ENCODE measurements at regions not wholly inside any gene's neighbourhood (a gene's known extent, or its start where the extent isn't known, plus 50 kb on each side); places are given as distances from the start of the nearest gene placed in this dataset.

DNA sequence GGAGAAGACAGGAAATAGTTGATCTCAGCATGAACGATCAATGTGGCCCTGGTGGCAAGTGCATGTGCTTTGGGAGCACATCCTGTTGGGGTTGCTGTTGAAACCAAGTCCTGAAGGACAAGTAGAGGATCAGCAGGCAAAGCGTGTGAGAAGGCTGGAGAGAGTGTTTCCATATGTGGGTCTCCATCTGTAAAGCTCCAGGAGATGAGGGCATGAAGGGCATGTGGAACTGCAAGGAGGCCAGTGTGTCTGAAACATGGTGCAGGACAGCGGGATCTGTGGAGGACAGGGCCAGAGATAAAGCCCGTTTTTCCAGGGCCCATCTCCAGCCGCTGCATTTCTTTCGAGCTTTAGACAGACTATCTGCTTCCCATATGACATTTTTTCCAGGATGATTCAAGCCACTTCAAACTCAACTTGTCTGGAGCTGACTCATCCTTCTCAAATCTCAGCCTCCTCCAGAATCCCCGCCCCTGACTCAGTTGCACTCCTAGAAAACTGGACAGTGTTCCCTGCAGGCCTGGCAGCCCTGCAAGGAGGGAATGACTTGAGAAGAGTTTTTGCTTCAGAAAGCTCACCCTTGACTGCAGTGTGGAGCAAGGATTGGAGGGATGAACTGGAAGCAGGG, 226.1 kb downstream of the VAPA start:
- Histone ChIP-seq H3K9me3 (ENCODE audit: control insufficient read depth, insufficient read depth, low read depth, low read length) (no peaks in the 10 kb centered on the region), H3K4me3 (ENCODE audit: low read depth in 2 of 2, low read length in 2 of 2) (no peak overlapping the region), H3K36me3 (ENCODE audit: control insufficient read depth, insufficient read depth, low read length) (no peaks in the 10 kb centered on the region), H3K27ac (ENCODE audit: low read length) (no peak overlapping the region), H3K4me1 (ENCODE audit: control insufficient read depth, insufficient read depth, low read length) (no peaks in the 10 kb centered on the region), H3K27me3 (ENCODE audit: control insufficient read depth, insufficient read depth, low read length) (0 out of 2 replicates have a peak, but pooled peaks cover 2% of the 10 kb centered on the region)
- CTCF ChIA-PET, result no interaction called here
- POLR2A ChIA-PET, result no interaction called here
- intact Hi-C loops (cut with micrococcal nuclease; ENCODE audit: unreplicated experiment) (no loop called here), in situ Hi-C loops (cut with HindIII; ENCODE audit: low pct_unique_long_range_greater_than_20kb, low sequenced_read_pairs) (no loop called here)
- no TSS peak for BruUV-seq (replicated peaks)
- DNase-seq (ENCODE audit: low read depth, low spot score), result no peak
- ATAC-seq, result no peak
- TF ChIP-seq, protein P1, sequence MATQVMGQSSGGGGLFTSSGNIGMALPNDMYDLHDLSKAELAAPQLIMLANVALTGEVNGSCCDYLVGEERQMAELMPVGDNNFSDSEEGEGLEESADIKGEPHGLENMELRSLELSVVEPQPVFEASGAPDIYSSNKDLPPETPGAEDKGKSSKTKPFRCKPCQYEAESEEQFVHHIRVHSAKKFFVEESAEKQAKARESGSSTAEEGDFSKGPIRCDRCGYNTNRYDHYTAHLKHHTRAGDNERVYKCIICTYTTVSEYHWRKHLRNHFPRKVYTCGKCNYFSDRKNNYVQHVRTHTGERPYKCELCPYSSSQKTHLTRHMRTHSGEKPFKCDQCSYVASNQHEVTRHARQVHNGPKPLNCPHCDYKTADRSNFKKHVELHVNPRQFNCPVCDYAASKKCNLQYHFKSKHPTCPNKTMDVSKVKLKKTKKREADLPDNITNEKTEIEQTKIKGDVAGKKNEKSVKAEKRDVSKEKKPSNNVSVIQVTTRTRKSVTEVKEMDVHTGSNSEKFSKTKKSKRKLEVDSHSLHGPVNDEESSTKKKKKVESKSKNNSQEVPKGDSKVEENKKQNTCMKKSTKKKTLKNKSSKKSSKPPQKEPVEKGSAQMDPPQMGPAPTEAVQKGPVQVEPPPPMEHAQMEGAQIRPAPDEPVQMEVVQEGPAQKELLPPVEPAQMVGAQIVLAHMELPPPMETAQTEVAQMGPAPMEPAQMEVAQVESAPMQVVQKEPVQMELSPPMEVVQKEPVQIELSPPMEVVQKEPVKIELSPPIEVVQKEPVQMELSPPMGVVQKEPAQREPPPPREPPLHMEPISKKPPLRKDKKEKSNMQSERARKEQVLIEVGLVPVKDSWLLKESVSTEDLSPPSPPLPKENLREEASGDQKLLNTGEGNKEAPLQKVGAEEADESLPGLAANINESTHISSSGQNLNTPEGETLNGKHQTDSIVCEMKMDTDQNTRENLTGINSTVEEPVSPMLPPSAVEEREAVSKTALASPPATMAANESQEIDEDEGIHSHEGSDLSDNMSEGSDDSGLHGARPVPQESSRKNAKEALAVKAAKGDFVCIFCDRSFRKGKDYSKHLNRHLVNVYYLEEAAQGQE (IDR thresholded peaks at IDR 0.05; ENCODE audit: insufficient read depth in 1 of 2, low read depth in 2 of 2, low read length in 1 of 2), result no peak
- no peak for TF ChIP-seq TCF7L2 (IDR thresholded peaks at IDR 0.05; ENCODE audit: low read depth, low read length)
- no peak for TF ChIP-seq POLR2AphosphoS5 (IDR thresholded peaks at IDR 0.05; ENCODE audit: low read depth, low read length)
- TF ChIP-seq SIN3A (IDR thresholded peaks at IDR 0.05; ENCODE audit: borderline replicate concordance, insufficient read depth, low read depth, low read length), result no peak
- TF ChIP-seq, protein P2, sequence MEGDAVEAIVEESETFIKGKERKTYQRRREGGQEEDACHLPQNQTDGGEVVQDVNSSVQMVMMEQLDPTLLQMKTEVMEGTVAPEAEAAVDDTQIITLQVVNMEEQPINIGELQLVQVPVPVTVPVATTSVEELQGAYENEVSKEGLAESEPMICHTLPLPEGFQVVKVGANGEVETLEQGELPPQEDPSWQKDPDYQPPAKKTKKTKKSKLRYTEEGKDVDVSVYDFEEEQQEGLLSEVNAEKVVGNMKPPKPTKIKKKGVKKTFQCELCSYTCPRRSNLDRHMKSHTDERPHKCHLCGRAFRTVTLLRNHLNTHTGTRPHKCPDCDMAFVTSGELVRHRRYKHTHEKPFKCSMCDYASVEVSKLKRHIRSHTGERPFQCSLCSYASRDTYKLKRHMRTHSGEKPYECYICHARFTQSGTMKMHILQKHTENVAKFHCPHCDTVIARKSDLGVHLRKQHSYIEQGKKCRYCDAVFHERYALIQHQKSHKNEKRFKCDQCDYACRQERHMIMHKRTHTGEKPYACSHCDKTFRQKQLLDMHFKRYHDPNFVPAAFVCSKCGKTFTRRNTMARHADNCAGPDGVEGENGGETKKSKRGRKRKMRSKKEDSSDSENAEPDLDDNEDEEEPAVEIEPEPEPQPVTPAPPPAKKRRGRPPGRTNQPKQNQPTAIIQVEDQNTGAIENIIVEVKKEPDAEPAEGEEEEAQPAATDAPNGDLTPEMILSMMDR (IDR thresholded peaks at IDR 0.05), result no peak

DNA sequence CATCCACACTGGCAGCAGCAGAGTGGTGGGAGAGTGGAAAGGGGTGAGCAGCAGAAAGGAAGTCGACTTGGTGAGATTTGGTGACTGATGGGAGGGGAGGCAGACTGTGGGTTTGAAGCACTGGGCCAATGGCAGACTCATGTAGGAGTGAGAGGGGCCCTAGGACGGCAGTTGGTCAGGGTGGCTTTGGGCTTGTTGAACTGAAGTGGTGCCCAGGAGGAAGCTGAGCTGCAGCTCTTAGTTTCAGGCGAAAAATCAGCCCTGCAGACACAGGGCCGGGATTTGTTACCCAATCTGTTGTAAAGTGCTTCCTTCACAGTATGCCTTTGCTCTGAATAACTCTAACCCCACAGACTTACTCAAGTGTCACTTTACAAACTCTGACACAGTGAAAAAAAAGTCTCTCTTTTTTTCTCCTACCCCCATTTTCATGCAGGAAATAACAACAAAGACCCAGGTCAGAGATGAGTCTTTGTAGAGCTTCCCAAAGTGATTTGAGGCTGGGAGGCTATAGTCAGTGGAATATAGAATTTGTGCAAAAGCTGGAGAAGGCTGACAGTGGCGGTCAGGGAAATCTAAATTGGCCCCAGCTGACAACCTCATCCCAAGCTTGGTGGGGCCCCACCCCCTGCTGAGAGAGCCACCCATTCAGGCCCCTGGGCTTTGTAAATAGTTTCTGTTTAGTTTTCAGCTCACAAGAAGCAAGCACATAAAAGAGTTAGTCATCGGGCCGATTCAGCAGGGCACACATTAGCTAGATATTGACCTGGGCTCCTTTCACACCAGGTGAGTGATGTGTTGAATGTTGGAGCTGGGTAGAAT, 226.9 kb downstream of the VAPA start:
- no TSS peak for BruUV-seq (replicated peaks)
- TF ChIP-seq POLR2AphosphoS5 (IDR thresholded peaks at IDR 0.05; ENCODE audit: low read depth, low read length), result no peak
- no peak for TF ChIP-seq TCF7L2 (IDR thresholded peaks at IDR 0.05; ENCODE audit: low read depth, low read length)
- Histone ChIP-seq H3K4me1 (ENCODE audit: control insufficient read depth, insufficient read depth, low read length) (no peaks in the 10 kb centered on the region), H3K9me3 (ENCODE audit: control insufficient read depth, insufficient read depth, low read depth, low read length) (no peaks in the 10 kb centered on the region), H3K27ac (ENCODE audit: low read length) (no peak overlapping the region), H3K36me3 (ENCODE audit: control insufficient read depth, insufficient read depth, low read length) (no peaks in the 10 kb centered on the region), H3K4me3 (ENCODE audit: low read depth in 2 of 2, low read length in 2 of 2) (no peak overlapping the region), H3K27me3 (ENCODE audit: control insufficient read depth, insufficient read depth, low read length) (0 out of 2 replicates have a peak, but pooled peaks cover 2% of the 10 kb centered on the region)
- no peak for DNase-seq (ENCODE audit: low read depth, low spot score)
- ChIA-PET CTCF (no interaction called here), POLR2A (no interaction called here)
- no peak for ATAC-seq
- in situ Hi-C loops (cut with HindIII; ENCODE audit: low pct_unique_long_range_greater_than_20kb, low sequenced_read_pairs) (no loop called here), intact Hi-C loops (cut with micrococcal nuclease; ENCODE audit: unreplicated experiment) (no loop called here)

DNA sequence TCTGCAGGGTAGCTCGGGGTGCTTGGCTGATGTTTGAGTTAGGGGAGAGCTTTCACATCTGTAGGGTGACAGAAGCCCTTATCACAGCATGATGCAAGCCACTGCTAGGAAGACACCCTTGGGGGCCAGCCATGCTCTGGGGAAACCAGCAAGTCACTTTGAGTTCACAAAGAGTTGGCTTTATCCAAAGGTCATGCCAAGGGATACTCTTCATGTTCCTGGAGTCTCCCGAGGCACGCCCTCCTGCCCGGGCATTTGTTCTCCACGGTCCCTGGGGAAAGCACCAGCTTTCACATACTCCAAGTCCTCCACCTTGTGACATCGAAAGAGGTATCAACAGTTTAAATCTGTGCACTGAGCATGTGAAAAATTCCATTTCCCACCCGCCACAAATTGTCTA, 227.7 kb downstream of the VAPA start:
- Histone ChIP-seq H3K4me1 (ENCODE audit: control insufficient read depth, insufficient read depth, low read length) (no peaks in the 10 kb centered on the region), H3K4me3 (ENCODE audit: low read depth in 2 of 2, low read length in 2 of 2) (no peak overlapping the region), H3K9me3 (ENCODE audit: control insufficient read depth, insufficient read depth, low read depth, low read length) (no peaks in the 10 kb centered on the region), H3K27ac (ENCODE audit: low read length) (no peak overlapping the region), H3K36me3 (ENCODE audit: control insufficient read depth, insufficient read depth, low read length) (no peaks in the 10 kb centered on the region), H3K27me3 (ENCODE audit: control insufficient read depth, insufficient read depth, low read length) (0 out of 2 replicates have a peak, but pooled peaks cover 2% of the 10 kb centered on the region)
- intact Hi-C loops (cut with micrococcal nuclease; ENCODE audit: unreplicated experiment), result no loop called here
- CTCF ChIA-PET, result no interaction called here
- no TSS peak for BruUV-seq (replicated peaks)
- POLR2A ChIA-PET, result no interaction called here
- TF ChIP-seq, protein P2 (IDR thresholded peaks at IDR 0.05), result no peak
- TF ChIP-seq, protein P1 (IDR thresholded peaks at IDR 0.05; ENCODE audit: insufficient read depth in 1 of 2, low read depth in 2 of 2, low read length in 1 of 2), result no peak
- TF ChIP-seq SIN3A (IDR thresholded peaks at IDR 0.05; ENCODE audit: borderline replicate concordance, insufficient read depth, low read depth, low read length) (no peak), POLR2AphosphoS5 (IDR thresholded peaks at IDR 0.05; ENCODE audit: low read depth, low read length) (no peak), TCF7L2 (IDR thresholded peaks at IDR 0.05; ENCODE audit: low read depth, low read length) (no peak)
- no peak for DNase-seq (ENCODE audit: low read depth, low spot score)
- in situ Hi-C loops (cut with HindIII; ENCODE audit: low pct_unique_long_range_greater_than_20kb, low sequenced_read_pairs), result no loop called here
- ATAC-seq, result no peak

Measured in Panc1 (cell line).